GM18951 (cell line): ENCODE measurements at regions not wholly inside any gene's neighbourhood (a gene's known extent, or its start where the extent isn't known, plus 50 kb on each side); places are given as distances from the start of the nearest gene placed in this dataset.

Experiments
- POLR2A ChIP-seq: IDR thresholded peaks from 4 replicates; pipeline ENCODE4 v1.6.1; 2011; ENCODE audit warnings: mild to moderate bottlenecking; ENCODE audit not compliant: insufficient read length, insufficient read depth; ENCODE audit errors: extremely low read depth
- in situ Hi-C: fragments of 300-500 bp; cut with MboI; formaldehyde crosslinking; loops from one replicate; pipeline ENCODE4 v1.12.0; 2022; ENCODE audit warnings: low sequenced_read_pairs, mixed read lengths, inconsistent platforms; ENCODE audit not compliant: unreplicated experiment

DNA sequence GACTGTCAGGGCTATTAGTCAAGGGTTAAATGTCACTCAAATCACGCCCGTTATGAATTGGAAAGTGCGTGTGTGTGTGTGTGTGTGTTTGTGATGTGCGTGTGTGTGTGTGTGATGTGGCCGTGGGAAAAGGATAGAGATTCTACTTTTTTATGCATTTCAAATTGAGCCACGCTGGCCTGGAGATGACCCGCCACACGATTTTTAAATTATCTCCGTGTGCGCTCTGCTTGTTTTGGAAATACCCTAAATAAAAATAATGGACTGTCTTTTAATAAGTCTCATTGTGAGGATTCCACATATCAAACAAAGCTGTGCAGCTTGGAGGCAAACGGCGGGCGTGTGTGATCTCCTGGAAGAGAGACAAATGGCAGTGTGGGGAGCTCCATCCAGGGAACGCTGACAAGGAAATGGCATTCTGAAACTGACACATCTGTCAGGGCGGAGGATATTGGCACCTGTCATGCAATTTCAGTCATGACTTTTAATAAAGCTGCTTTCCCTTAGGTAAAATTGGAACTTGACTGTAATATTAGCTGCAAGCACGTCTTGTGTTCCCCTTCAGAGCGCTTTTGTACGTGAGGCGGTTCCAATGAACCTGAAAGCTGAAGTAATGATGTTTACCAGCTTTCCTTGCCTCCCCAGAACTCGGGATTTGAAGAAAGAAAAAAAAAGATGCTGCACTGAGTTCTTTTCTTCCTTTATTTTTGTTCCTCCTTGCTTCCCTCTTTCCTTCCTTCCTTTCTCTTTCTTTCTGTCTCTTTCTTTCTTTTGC is 381.8 kb upstream of the SMIM21 start:
- in situ Hi-C loops, result no loop called here
- no peak for TF ChIP-seq POLR2A

DNA sequence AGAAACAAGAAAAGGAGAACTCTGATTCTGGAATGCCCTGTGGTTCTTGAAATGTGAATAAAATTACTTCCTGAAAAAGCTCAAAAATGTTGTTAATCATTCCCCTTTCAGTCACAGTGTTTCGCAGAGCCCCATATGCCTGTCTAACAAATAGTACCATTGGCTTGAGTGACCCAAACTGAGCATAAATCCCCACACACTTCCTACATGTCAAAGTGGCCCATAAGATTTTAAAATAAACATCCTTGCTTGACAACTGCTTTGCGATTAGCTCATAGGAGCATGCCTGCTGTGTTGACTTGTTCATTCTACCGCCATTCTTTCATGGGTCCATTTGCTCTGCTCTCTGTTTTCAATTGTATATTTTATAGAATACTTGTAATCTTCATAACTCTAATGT is 377.8 kb upstream of the SMIM21 start:
- no peak for TF ChIP-seq POLR2A
- in situ Hi-C loops, result no loop called here

DNA sequence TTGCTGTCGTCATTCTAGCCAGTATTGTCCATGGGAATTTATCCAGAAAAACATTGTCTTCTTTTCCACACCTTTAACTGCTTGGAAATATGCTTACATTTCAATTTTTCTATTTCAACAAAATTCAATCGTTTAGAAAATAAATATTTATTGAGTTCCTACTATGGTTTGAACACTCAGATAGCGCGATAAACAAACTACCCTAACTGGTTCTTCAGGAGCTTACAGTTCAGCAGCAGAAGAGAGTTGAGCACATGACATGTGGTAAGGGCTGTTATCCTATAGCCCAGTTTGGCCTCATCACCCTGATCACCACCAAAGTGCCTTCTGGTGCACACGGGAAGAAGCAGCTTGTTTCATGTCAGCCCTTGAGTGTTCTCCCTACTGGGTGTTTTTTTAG is 375.2 kb upstream of the SMIM21 start:
- in situ Hi-C loops, result no loop called here
- TF ChIP-seq POLR2A, result no peak

DNA sequence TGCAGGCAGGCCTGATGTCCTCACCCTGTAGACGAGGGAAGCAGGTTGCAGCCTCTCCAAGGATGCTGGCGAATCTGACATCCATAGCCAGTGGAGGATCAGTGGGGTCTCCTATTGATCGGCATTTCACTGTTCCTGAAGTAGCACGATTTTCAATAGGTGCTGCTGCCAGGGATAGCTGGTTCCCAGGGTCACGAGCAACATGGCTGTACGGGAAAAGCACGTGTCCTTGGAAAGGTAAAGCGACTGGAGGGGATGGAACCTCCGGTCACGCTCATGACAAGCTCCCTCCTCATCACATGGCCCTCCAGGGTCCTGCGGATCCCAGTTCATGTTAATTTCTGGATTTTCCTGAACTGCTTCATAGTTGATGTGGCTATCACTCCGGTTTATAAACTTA is 373.7 kb upstream of the SMIM21 start:
- in situ Hi-C loops, result no loop called here
- no peak for TF ChIP-seq POLR2A

DNA sequence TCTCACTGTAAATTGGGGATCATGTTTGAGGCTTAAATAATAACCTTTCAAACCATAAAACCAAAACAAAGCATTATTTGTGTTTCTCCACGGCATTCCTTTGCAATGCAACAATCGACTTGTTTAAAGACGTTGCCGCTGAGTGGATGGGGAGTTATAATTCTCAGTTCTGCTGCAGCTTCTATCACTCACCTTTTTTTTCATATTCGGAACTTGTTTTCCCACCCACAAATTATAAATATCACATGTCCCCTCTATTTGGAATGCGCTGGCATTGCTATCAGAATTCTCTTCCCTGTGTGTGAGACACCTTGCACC is 372.8 kb upstream of the SMIM21 start:
- TF ChIP-seq POLR2A, result no peak
- in situ Hi-C loops, result no loop called here

DNA sequence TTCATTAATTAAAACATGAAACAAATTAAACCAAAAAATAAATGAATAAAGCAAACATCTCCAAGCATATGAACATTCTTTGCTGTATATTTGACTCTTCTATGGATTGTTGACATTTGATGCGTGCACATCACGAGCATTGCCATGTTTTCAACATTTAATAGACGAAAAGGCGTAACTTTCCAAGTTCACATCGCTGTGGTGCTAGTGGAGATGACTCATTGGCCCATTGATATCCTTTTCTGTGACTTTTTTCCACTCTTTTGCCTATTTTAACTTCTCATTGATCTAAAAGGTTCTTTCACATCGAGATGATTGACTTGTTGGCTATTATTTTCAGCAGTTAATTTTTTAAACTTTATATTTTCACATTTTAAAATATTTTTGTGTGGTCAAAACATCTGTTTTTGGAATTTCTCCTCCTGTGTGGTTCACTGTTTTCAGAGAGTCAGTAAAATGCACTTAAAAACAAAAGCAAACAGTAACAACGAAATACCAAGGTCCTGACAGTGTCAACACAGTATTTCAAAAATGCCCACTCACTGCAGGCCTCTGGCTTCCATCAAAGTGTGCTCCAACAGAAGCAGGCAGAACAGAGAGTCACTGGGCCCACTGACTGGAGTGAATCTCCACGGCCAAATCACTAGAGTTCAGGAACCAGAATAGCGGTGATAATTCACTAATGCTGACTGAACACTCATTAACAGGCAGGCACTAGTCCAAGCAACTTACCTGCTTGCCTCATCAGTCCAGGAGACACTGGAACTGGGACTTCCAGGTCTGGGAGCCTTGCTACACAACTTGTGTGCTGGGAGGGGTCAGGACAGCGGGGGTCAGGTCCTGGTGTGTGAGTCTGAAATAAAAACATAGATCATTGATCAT is 372.2 kb upstream of the SMIM21 start:
- no peak for TF ChIP-seq POLR2A
- in situ Hi-C loops, result no loop called here

DNA sequence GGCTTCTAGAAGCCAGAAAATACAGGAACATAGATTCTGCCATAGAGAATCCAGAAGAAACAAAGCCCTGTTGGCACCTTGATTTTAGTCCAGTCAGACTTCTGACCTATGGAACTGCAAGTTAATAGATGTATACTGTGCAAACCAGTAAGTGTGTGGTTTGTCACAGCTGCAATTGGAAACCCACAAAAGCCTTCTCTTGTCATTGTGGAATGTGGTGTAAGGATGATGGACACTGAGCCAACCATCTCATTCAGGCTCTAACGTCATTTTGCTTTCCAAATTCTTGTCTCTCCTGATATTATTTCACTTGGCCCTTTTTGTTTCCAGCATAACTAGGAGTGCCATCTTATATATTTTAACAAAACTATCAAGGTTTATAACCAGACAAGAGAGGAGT is 369.5 kb upstream of the SMIM21 start:
- TF ChIP-seq POLR2A, result no peak
- in situ Hi-C loops, result no loop called here

DNA sequence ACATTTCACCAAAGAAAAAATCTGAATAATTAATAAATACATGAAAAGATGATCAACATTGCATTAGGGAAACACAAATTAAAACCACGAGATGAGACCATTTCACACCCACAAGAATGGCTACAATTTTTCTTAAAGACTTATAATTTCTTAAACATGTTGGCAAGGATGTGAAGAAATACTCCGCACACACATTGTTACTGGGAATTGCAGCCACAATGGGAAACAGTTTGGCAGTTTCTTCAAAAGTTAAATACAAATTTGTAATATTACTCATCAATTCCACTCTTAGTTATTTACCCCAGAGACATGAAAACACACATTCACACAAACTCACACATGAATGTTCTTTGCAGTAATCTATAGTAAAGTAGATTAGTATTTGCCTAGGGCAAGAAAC is 363.3 kb upstream of the SMIM21 start:
- in situ Hi-C loops, result no loop called here
- TF ChIP-seq POLR2A, result no peak

DNA sequence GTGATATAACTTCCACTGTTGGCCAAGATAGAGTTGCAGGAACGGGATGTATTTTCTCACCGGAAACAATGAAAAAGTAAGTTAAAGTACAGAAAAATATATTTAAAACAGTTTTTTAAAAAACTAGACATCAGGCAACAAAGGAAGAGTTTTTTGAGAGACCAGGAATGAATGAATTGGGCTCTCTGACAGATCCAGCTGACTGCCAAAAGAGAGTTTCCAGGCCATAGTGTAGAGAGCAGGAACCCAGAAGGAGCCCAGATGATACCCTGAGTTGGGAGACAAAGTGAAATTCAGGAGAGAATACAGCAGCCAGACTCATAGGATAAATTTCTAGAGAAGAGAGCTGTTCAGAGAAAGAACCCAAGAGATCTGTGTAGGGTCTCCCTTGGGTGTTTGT is 362.6 kb upstream of the SMIM21 start:
- no peak for TF ChIP-seq POLR2A
- in situ Hi-C loops, result no loop called here

DNA sequence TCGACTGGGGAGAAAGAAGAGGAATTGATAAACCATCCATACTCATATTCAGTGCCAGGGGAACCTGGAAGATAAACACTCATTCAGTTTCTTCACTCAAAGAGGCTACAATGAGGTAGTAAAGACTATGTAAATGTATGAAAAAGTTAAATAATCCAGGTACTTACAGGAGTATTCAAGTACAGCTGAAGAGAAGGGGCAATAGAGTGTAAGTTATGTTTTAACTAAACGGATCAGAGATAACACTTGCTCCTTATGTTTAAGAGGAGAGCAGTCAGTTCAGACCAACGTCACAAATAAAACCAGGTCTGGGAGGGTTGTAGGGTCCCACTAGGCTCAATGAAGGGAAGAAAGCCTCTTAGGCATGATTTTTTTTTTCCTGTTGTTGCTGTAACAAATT is 358.3 kb upstream of the SMIM21 start:
- no peak for TF ChIP-seq POLR2A
- in situ Hi-C loops, result no loop called here

DNA sequence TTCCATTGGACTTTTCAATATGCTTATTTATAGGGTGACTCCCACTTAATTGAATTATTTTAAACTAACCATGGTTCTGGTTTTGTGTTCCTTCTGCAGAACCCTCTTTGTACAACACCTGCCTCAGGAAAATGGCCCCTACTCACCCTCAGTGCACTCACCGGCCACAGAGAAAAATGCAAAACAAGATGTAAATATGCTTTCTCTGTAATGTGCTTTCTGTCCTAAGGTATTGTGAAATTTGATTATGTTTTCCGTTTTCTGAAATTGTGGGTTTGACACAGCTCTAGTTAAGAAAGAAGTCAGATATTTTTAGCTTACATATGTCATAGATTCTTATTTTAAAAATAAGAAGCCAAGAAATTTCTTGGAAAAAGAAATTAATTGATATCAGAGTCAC is 357.7 kb upstream of the SMIM21 start:
- in situ Hi-C loops, result no loop called here
- no peak for TF ChIP-seq POLR2A

DNA sequence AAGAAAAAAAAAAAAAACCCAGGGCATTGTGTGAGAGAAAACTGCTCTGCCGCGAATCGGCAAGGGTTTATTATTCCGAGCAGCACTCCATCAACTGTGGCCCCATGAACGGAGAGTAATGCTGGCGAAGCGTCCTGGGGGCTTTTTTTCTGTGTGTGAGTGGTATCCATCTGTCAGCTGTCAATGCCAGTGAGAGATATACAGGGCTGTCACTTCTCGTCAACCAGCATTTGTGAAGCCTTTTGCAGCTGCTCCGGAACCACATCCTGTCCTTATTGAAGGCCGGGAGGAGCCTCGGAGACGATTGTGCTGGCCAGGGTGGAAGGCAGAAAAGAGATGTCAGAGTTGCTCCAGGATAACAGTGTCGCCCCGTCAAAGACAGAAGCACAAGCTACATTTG is 356.9 kb upstream of the SMIM21 start:
- in situ Hi-C loops, result no loop called here
- no peak for TF ChIP-seq POLR2A

DNA sequence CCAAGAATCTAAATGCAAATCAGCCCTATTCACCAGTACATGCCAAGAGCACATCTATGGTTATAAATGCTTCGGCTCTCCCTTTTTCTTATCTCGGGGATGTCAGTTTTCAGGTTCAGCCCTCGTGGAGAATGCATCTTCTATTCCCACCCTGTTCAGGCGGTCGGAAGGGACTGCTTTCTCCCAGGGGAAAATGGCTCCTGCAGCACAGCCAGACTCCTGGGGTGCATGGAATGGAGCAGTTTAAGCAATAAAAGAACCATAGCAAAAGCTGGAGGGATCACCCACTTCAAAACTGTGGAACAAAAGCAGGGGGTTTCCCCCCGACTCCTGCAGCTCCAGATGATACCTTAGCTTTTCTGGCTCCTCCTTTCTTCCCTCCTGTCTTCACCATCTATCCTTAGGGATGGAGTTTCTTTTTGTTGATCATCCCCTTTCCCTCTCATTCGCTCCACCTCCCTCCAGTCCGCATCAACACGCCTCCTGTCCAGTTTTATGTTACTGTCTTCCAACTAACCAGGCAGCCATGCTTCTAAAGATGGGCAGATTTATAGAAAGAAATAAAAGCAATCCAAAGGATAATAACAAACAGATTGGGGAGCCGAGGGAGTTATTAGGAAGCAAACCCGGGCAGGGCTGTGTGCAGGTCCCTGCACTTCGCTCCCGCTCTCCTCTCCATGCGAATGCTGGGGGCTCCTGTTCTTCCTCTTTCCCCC is 356.2 kb upstream of the SMIM21 start:
- in situ Hi-C loops, result no loop called here
- no peak for TF ChIP-seq POLR2A
